ENCODE measurements at regions not wholly inside any gene's neighbourhood (a gene's known extent, or its start where the extent isn't known, plus 50 kb on each side); places are given as distances from the start of the nearest gene placed in this dataset.

DNA sequence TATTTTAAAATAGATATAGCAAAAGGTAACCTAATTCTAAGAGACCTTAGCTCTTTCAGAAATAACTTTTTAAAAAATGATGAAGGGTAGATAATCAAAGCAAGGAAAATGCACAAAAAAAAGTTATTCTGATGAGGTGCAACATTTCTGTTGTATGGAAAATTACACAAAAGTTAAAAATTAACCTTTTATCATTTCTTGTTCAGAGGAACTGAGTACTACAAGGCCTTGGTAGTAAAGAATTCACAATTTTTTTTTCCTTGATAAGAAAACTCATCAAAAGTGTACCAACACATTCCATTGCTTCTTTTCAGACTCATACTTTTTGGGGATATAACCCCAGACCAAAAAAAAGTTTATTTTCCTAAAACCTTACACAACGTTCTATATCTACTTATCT, 213.0 kb downstream of the IL15 start:
- H3K27ac Mint-ChIP-seq (ENCODE audit: unreplicated experiment), result no peak overlapping the region
- H3K9ac ChIP-seq (ENCODE audit: low read length), result no peak overlapping the region

DNA sequence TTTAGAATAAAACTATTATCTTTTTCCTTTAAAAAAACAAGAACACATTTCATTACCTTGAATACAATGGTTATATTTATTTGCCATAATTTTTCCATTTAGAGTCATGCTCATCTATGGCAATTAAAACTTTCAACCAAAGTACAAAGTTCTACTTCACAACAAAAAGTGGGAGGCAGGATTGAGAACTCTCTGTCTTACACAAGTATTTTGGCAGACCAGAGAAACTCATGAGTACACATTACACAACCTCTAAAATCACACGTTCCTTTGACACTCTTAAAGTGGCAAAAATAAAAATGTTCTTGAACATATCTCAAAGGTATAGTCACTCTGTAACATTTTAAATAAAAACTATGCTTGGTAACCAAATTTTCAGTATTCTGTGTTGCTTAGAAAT, 213.4 kb downstream of the IL15 start:
- Histone ChIP-seq H3K36me3 (ENCODE audit: insufficient read depth, low read length) (no peaks in the 10 kb centered on the region), H3K4me2 (ENCODE audit: low read length) (no peak overlapping the region), H3K79me2 (ENCODE audit: insufficient read depth, low read length) (no peaks in the 10 kb centered on the region), H4K20me1 (ENCODE audit: insufficient read depth, low read length) (no peaks in the 10 kb centered on the region), H3K27ac (ENCODE audit: low read depth, low read length) (no peak overlapping the region), H3K27me3 (ENCODE audit: insufficient read depth, low read length) (no peaks in the 10 kb centered on the region), H2AFZ (ENCODE audit: low read depth, low read length) (no peak overlapping the region), H3K9ac (ENCODE audit: low read length) (no peak overlapping the region), H3K4me1 (ENCODE audit: insufficient read depth, low read length) (no peaks in the 10 kb centered on the region), H3K9me3 (ENCODE audit: insufficient read depth, low read depth, low read length) (no peaks in the 10 kb centered on the region), H3K4me3 (ENCODE audit: insufficient read depth, low read depth, low read length) (no peak overlapping the region)
- H3K4me1 Mint-ChIP-seq (ENCODE audit: low read depth, unreplicated experiment), result no peaks in the 10 kb centered on the region
- no peak for TF ChIP-seq EZH2 (IDR thresholded peaks at IDR 0.05; ENCODE audit: insufficient read depth, low read length)
- TF ChIP-seq, protein P1, sequence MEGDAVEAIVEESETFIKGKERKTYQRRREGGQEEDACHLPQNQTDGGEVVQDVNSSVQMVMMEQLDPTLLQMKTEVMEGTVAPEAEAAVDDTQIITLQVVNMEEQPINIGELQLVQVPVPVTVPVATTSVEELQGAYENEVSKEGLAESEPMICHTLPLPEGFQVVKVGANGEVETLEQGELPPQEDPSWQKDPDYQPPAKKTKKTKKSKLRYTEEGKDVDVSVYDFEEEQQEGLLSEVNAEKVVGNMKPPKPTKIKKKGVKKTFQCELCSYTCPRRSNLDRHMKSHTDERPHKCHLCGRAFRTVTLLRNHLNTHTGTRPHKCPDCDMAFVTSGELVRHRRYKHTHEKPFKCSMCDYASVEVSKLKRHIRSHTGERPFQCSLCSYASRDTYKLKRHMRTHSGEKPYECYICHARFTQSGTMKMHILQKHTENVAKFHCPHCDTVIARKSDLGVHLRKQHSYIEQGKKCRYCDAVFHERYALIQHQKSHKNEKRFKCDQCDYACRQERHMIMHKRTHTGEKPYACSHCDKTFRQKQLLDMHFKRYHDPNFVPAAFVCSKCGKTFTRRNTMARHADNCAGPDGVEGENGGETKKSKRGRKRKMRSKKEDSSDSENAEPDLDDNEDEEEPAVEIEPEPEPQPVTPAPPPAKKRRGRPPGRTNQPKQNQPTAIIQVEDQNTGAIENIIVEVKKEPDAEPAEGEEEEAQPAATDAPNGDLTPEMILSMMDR (IDR thresholded peaks at IDR 0.05; ENCODE audit: insufficient read depth, low read depth, low read length), result no peak
- H3K27ac Mint-ChIP-seq (ENCODE audit: unreplicated experiment), result no peak overlapping the region
- H3K4me3 Mint-ChIP-seq (ENCODE audit: unreplicated experiment), result no peak overlapping the region
- no peaks in the 10 kb centered on the region for H3K27me3 Mint-ChIP-seq (ENCODE audit: low read depth, unreplicated experiment)
- H3K9me3 Mint-ChIP-seq (ENCODE audit: unreplicated experiment), result no peaks in the 10 kb centered on the region
- FAIRE-seq (no peak), DNase-seq (ENCODE audit: low read depth) (no peak)
- no peaks in the 10 kb centered on the region for H3K36me3 Mint-ChIP-seq (ENCODE audit: low read depth, unreplicated experiment)

More for the DNA sequence above, 213.0 kb downstream of the IL15 start:
- Histone ChIP-seq H3K9me3 (ENCODE audit: insufficient read depth, low read depth, low read length) (no peaks in the 10 kb centered on the region), H3K4me3 (ENCODE audit: insufficient read depth, low read depth, low read length) (no peak overlapping the region), H3K79me2 (ENCODE audit: insufficient read depth, low read length) (no peaks in the 10 kb centered on the region), H3K27me3 (ENCODE audit: insufficient read depth, low read length) (no peaks in the 10 kb centered on the region), H4K20me1 (ENCODE audit: insufficient read depth, low read length) (no peaks in the 10 kb centered on the region), H3K4me2 (ENCODE audit: low read length) (no peak overlapping the region), H2AFZ (ENCODE audit: low read depth, low read length) (no peak overlapping the region), H3K36me3 (ENCODE audit: insufficient read depth, low read length) (no peaks in the 10 kb centered on the region), H3K4me1 (ENCODE audit: insufficient read depth, low read length) (no peaks in the 10 kb centered on the region), H3K27ac (ENCODE audit: low read depth, low read length) (no peak overlapping the region)
- FAIRE-seq, result no peak
- Mint-ChIP-seq H3K36me3 (ENCODE audit: low read depth, unreplicated experiment) (no peaks in the 10 kb centered on the region), H3K27me3 (ENCODE audit: low read depth, unreplicated experiment) (no peaks in the 10 kb centered on the region), H3K4me1 (ENCODE audit: low read depth, unreplicated experiment) (no peaks in the 10 kb centered on the region), H3K9me3 (ENCODE audit: unreplicated experiment) (no peaks in the 10 kb centered on the region), H3K4me3 (ENCODE audit: unreplicated experiment) (no peak overlapping the region)
- no peak for DNase-seq (ENCODE audit: low read depth)
- TF ChIP-seq, protein P1 (IDR thresholded peaks at IDR 0.05; ENCODE audit: insufficient read depth, low read depth, low read length), result no peak
- TF ChIP-seq EZH2 (IDR thresholded peaks at IDR 0.05; ENCODE audit: insufficient read depth, low read length), result no peak

DNA sequence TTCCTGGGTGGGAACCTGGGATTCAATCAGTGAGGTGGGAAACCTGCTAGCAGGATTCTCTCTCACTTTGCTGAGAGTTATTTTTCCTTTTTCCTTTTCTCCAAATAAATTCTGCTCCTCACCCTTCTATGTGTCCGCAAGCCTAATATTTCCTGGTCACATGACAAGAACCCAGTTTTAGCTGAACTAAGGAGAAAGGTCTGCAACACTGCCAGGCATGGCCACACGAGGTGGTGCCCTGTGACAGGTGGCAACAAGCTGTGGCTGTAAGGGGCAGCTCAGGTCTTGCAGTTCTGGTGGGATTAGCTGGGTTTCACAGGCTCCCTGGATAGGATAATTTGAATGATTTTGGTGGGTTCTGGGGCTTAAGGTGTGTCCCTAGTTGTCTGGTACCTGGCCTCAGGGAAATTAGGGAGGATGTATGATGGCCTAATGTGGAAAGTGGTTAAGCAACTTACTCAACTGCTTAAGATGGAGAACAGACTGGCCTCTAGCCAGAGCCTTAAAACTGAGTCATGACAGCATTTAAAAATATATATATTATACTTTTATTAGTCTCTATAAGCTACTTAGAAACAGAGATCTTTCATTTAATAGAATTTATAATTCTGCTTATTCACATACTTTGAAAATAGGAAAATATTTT, 215.0 kb downstream of the IL15 start:
- Mint-ChIP-seq H3K36me3 (ENCODE audit: low read depth, unreplicated experiment) (no peaks in the 10 kb centered on the region), H3K4me1 (ENCODE audit: low read depth, unreplicated experiment) (no peaks in the 10 kb centered on the region), H3K27ac (ENCODE audit: unreplicated experiment) (no peak overlapping the region), H3K27me3 (ENCODE audit: low read depth, unreplicated experiment) (no peaks in the 10 kb centered on the region), H3K4me3 (ENCODE audit: unreplicated experiment) (no peak overlapping the region), H3K9me3 (ENCODE audit: unreplicated experiment) (peaks cover 8% of the 10 kb centered on the region)
- Histone ChIP-seq H3K9ac (ENCODE audit: low read length) (no peak overlapping the region), H4K20me1 (ENCODE audit: insufficient read depth, low read length) (no peaks in the 10 kb centered on the region), H2AFZ (ENCODE audit: low read depth, low read length) (no peak overlapping the region), H3K9me3 (ENCODE audit: insufficient read depth, low read depth, low read length) (no peaks in the 10 kb centered on the region), H3K4me2 (ENCODE audit: low read length) (no peak overlapping the region), H3K27ac (ENCODE audit: low read depth, low read length) (no peak overlapping the region), H3K4me1 (ENCODE audit: insufficient read depth, low read length) (no peaks in the 10 kb centered on the region), H3K27me3 (ENCODE audit: insufficient read depth, low read length) (no peaks in the 10 kb centered on the region), H3K79me2 (ENCODE audit: insufficient read depth, low read length) (no peaks in the 10 kb centered on the region), H3K4me3 (ENCODE audit: insufficient read depth, low read depth, low read length) (no peak overlapping the region), H3K36me3 (ENCODE audit: insufficient read depth, low read length) (no peaks in the 10 kb centered on the region)
- TF ChIP-seq, protein P1 (IDR thresholded peaks at IDR 0.05; ENCODE audit: insufficient read depth, low read depth, low read length), result no peak
- DNase-seq (ENCODE audit: low read depth) (no peak), FAIRE-seq (no peak)

Measured in astrocyte (in vitro differentiated cells and primary cell).